Psoas muscle (tissue), 7 donors: ENCODE measurements at regions not wholly inside any gene's neighbourhood (a gene's known extent, or its start where the extent isn't known, plus 50 kb on each side); places are given as distances from the start of the nearest gene placed in this dataset.

Experiments
- ATAC-seq, 4 donors: fragments of 200-7000 bp; cut with Tn5 transposase; one replicate each; pipeline ENCODE4 v1.9.1; 2020; ENCODE audit warnings: moderate library complexity in 3 of 4, mild to moderate bottlenecking in 2 of 4
- DNase-seq, 2 donors: peaks; one replicate each; pipeline ENCODE4 v3.0.0-alpha.2; 2020
- H3K27ac ChIP-seq: fragments of 200-600 bp; one replicate; pipeline ENCODE4 v1.8.0; 2022
- H3K27me3 ChIP-seq, 3 donors: fragments of 200-600 bp in 1 of 3; one replicate each; pipeline versions ENCODE4 v1.6.1 to v1.8.0; 2013 to 2022; ENCODE audit warnings: low read length in 2 of 3, mild to moderate bottlenecking in 2 of 3, moderate library complexity in 1 of 3; ENCODE audit not compliant: insufficient read depth in 3 of 3
- H3K36me3 ChIP-seq, 2 donors: fragments of 200-600 bp in 1 of 2; one replicate each; pipeline versions ENCODE4 v1.6.1 to v1.8.0; 2013 to 2022; ENCODE audit warnings: low read depth in 1 of 2, mild to moderate bottlenecking in 1 of 2, moderate library complexity in 1 of 2; ENCODE audit not compliant: insufficient read depth in 1 of 2
- H3K4me1 ChIP-seq: fragments of 200-600 bp; one replicate; pipeline ENCODE4 v1.8.0; 2022
- H3K4me3 ChIP-seq: fragments of 200-600 bp; one replicate; pipeline ENCODE4 v1.8.0; 2022; ENCODE audit warnings: mild to moderate bottlenecking
- H3K9me3 ChIP-seq: fragments of 200-600 bp; one replicate; pipeline ENCODE4 v1.8.0; 2022
- WGBS, 3 donors: extraction: QIAGEN DNeasy Blood & Tissue Kit; methylation state at CpG; one replicate each; pipeline versions ENCODE4 v1.1.6 to v1.1.7; 2013; 5-methylcytosine and 5-hydroxymethylcytosine counted together
- intact Hi-C, 2 donors: fragments of 100-400 bp; cut with DNase I; formaldehyde crosslinking; loops; one replicate each; pipeline versions ENCODE4 v1.11.0 to v1.14.2; 2022
- TF ChIP-seq, protein P1 (sequence below): fragments of 200-600 bp; IDR thresholded peaks from one replicate; pipeline ENCODE4 v1.8.0; 2022; ENCODE audit warnings: antibody characterized with exemption
- donor health status: healthy with polysubstance abuse.
- donor health status: DM: no; HTN: no; CAD: no; lungs with moderate emphysema.
- donor health status: Bipolar disorder and iron deficiency.
- donor health status: healthy.
- donor health status: DM: yes; HTN: yes; CAD: no.
- donor health status: DM: no; HTN: no; CAD: no.
- donor health status: DM: yes; HTN: yes; CAD: no.

DNA sequence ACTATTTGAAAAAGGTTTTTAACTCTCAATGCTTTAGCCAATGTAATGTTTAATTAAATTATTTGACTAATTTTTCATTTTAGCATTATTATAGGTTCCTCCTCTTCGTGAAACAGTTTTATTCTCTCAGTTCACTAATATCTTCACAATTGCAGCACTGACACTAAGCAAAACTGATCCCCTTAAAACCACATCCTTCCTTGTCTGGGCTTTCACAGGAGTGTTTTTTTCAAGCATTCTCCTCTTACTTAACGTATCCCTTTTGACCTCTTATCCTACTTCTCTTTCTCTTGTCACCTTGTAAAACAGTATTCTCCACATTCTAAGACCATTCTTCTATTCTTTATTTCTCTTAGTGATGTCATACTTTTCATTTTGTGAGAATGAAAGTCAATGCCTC is 112.8 kb downstream of the DSC3 start:
- WGBS, 3 donors = 66 to 70% (median 70%) methylated on average over 2 of the region's 2 CpGs
- no peaks in the 10 kb centered on the region for H3K4me1 ChIP-seq
- H3K4me3 ChIP-seq = no peak overlapping the region
- ATAC-seq (no peak), DNase-seq (no peak)
- TF ChIP-seq, protein P1, sequence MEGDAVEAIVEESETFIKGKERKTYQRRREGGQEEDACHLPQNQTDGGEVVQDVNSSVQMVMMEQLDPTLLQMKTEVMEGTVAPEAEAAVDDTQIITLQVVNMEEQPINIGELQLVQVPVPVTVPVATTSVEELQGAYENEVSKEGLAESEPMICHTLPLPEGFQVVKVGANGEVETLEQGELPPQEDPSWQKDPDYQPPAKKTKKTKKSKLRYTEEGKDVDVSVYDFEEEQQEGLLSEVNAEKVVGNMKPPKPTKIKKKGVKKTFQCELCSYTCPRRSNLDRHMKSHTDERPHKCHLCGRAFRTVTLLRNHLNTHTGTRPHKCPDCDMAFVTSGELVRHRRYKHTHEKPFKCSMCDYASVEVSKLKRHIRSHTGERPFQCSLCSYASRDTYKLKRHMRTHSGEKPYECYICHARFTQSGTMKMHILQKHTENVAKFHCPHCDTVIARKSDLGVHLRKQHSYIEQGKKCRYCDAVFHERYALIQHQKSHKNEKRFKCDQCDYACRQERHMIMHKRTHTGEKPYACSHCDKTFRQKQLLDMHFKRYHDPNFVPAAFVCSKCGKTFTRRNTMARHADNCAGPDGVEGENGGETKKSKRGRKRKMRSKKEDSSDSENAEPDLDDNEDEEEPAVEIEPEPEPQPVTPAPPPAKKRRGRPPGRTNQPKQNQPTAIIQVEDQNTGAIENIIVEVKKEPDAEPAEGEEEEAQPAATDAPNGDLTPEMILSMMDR = no peak
- no peaks in the 10 kb centered on the region for H3K27me3 ChIP-seq
- no peaks in the 10 kb centered on the region for H3K9me3 ChIP-seq
- H3K36me3 ChIP-seq = no peaks in the 10 kb centered on the region
- H3K27ac ChIP-seq = no peak overlapping the region
- intact Hi-C loops = no loop called here

DNA sequence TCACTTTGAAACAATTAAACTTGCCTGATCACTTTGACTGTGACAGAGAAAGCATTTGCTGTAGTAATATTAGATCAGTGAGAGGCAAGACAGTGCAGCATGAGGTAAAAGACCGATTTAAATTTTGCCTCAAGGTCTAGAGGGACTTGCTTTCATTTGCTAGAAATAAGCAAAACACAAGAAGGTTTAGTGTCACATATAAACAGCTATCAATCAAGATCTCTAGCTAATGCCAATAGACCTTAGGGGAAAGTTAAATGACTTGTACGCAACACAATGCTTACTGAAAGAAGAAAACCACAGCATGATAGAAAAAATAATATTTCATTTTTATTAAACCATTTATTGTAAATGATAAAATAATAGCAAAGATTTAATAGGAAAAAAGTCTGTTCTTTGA is 113.5 kb downstream of the DSC3 start:
- DNase-seq (no peak), ATAC-seq (no peak)
- no peaks in the 10 kb centered on the region for H3K4me1 ChIP-seq
- no peak overlapping the region for H3K27ac ChIP-seq
- no peaks in the 10 kb centered on the region for H3K9me3 ChIP-seq
- no peaks in the 10 kb centered on the region for H3K36me3 ChIP-seq
- H3K27me3 ChIP-seq = no peaks in the 10 kb centered on the region
- intact Hi-C loops = no loop called here
- 75 to 81% (median 75%) methylated on average over 2 of the region's 2 CpGs for WGBS, 3 donors
- TF ChIP-seq, protein P1 = no peak
- no peak overlapping the region for H3K4me3 ChIP-seq

GRCh38 chr18:30927517-30928075 is 114.9 kb downstream of the DSC3 start:
- DNase-seq = no peak
- Histone ChIP-seq H3K27ac (no peak overlapping the region), H3K9me3 (no peaks in the 10 kb centered on the region), H3K4me3 (no peak overlapping the region), H3K27me3 (no peaks in the 10 kb centered on the region), H3K36me3 (no peaks in the 10 kb centered on the region), H3K4me1 (no peaks in the 10 kb centered on the region)
- intact Hi-C loops = no loop called here
- no peak for ATAC-seq
- WGBS, 3 donors = 63 to 66% (median 66%) methylated on average over 5 of the region's 5 CpGs
- TF ChIP-seq, protein P1 = no peak

GRCh38 chr18:30927042-30927441 is 115.5 kb downstream of the DSC3 start:
- TF ChIP-seq, protein P1 = no peak
- ATAC-seq (no peak), DNase-seq (no peak)
- intact Hi-C loops = no loop called here
- Histone ChIP-seq H3K4me3 (no peak overlapping the region), H3K27me3 (no peaks in the 10 kb centered on the region), H3K36me3 (no peaks in the 10 kb centered on the region), H3K9me3 (no peaks in the 10 kb centered on the region), H3K4me1 (no peaks in the 10 kb centered on the region), H3K27ac (no peak overlapping the region)
- WGBS, 3 donors = 91 to 98% (median 95%) methylated on average over 1 of the region's 1 CpG

DNA sequence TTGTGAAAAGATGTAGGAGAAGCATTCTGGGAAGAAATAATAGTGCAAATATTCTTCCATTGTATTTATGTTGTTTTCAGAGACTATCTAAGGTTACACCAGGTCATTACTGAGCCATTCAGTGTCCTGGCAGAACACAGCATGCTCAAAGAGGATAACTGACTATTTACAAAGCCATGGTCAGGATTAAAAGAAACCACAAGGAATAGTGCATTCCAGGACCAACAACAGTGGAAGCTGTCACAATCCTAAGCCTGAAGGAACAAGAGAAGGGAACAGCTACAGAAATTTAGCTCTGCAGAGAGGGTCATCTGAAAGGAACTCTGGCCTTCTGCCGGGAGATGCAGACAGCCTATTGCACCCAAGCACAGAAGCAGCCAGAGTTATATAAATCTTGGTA is 116.7 kb downstream of the DSC3 start:
- Histone ChIP-seq H3K4me3 (no peak overlapping the region), H3K4me1 (no peaks in the 10 kb centered on the region), H3K9me3 (no peaks in the 10 kb centered on the region), H3K27me3 (no peaks in the 10 kb centered on the region), H3K27ac (no peak overlapping the region), H3K36me3 (no peaks in the 10 kb centered on the region)
- intact Hi-C loops = no loop called here
- ATAC-seq (no peak), DNase-seq (no peak)
- TF ChIP-seq, protein P1 = no peak
- WGBS, 3 donors = 84 to 100% (median 92%) methylated on average over 1 of the region's 1 CpG
